ENCODE measurements at regions not wholly inside any gene's neighbourhood (a gene's known extent, or its start where the extent isn't known, plus 50 kb on each side); places are given as distances from the start of the nearest gene placed in this dataset.

DNA sequence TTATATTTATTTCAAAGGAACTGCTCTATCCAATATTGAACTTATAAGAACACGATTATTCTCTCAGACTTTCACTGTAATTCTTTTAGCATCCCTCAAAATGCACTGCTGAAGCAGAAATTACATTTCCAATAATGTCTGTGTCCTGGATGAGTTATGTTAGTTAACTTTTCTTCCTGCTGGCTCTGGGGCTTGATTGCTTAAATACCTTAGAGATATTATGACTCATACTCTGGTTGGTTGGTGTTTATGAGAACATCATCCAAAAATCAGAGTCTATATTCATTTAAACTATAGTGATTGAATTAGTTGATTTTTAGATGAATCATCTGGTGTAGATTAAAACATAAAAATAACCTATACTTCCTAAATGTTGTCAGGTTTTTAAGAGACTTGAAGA, 246.3 kb upstream of the VWC2 start:
- TF ChIP-seq, protein P1, sequence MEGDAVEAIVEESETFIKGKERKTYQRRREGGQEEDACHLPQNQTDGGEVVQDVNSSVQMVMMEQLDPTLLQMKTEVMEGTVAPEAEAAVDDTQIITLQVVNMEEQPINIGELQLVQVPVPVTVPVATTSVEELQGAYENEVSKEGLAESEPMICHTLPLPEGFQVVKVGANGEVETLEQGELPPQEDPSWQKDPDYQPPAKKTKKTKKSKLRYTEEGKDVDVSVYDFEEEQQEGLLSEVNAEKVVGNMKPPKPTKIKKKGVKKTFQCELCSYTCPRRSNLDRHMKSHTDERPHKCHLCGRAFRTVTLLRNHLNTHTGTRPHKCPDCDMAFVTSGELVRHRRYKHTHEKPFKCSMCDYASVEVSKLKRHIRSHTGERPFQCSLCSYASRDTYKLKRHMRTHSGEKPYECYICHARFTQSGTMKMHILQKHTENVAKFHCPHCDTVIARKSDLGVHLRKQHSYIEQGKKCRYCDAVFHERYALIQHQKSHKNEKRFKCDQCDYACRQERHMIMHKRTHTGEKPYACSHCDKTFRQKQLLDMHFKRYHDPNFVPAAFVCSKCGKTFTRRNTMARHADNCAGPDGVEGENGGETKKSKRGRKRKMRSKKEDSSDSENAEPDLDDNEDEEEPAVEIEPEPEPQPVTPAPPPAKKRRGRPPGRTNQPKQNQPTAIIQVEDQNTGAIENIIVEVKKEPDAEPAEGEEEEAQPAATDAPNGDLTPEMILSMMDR (IDR thresholded peaks at IDR 0.05 in 4 of 5, conservative IDR thresholded peaks at IDR 0.05 in 1 of 5) = no peak
- no peak for TF ChIP-seq POLR2A (IDR thresholded peaks at IDR 0.05)
